NCI-H1436 treated with DMSO at 0.1 percent for 48 hours (cell line): ENCODE measurements at regions not wholly inside any gene's neighbourhood (a gene's known extent, or its start where the extent isn't known, plus 50 kb on each side); places are given as distances from the start of the nearest gene placed in this dataset.

Experiments
- DNase-seq: peaks from one replicate; lab custom pipeline; 2025; lab: John Stamatoyannopoulos, UW

GRCh38 chr5:20649966-20650365 lies 662.0 kb upstream of the CDH18 start:
- no peak for DNase-seq

DNA sequence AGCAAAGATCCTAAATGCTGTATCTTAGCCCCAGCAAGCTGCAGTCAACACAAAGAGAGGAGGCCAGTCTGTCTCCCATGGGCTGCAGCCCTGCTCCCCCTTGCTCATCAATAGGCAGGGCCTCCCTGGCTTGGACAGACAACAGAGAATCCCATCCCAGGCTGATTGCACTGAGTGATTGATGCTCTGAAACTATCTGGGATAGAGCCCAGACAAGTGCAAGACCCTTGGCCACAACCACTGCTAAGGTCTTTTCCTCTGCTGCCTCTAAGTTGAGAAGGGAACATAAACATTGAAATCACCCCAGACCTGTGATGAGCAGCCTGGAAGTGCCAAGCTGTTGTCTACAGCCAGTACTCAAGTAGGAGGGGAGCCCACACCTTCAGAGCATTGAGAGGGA lies 661.0 kb upstream of the CDH18 start:
- DNase-seq = no peak

DNA sequence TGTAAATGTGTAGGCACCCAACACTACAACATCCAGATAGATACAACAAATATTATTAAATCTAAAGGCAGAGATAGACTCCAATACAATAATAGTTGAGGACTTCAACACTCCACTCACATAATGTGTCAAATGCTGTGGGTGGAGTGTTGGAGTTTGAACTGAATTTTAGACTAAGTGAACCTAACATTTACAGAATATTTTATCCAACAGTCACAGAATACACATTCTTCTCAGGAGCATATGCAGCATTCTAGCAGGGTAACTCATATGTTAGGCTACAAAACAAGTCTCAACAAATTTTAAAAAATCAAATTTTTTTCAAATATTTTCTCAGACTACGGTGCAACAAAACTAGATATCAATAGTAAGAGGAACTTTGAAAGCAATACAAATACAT lies 648.7 kb upstream of the CDH18 start:
- DNase-seq = no peak

DNA sequence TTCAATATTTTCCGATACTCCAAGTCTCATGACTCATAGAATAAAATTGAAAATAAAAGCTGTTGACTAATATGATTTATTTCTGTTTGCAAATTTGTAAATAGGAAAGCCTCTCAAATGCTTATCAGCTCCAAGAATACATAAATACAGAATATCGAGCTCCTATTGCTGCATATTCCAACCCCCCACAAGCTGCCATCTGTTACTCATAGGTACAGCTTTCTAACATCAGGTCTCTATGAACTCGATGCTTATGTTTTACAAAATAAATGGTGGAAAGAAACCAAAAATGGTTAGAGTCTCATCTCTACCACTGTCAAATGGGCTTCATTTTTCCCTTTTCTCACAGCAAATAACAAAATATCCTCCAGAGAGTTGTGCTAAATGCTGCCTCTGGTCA lies 631.6 kb upstream of the CDH18 start:
- no peak for DNase-seq

GRCh38 chr5:20618340-20618739 lies 630.3 kb upstream of the CDH18 start:
- no peak for DNase-seq

DNA sequence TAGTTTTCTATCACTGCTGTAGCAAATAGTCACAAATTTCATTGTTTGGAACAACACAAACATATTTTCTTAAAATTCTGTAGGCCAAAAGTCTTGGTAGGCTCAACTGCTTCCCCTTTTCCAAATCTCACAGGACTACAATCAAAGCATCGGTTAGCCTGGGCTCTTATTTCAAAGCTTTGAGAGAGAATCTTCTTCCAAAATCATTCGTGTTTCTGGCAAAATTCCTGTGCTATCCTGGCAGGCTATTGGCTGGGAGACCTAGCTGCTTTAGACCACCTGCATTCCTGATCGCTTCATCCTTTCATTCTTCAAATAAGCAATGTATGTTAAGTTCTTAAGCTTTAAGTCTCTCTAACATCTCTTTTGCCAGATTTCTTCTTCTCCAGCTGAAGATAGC lies 629.8 kb upstream of the CDH18 start:
- no peak for DNase-seq

DNA sequence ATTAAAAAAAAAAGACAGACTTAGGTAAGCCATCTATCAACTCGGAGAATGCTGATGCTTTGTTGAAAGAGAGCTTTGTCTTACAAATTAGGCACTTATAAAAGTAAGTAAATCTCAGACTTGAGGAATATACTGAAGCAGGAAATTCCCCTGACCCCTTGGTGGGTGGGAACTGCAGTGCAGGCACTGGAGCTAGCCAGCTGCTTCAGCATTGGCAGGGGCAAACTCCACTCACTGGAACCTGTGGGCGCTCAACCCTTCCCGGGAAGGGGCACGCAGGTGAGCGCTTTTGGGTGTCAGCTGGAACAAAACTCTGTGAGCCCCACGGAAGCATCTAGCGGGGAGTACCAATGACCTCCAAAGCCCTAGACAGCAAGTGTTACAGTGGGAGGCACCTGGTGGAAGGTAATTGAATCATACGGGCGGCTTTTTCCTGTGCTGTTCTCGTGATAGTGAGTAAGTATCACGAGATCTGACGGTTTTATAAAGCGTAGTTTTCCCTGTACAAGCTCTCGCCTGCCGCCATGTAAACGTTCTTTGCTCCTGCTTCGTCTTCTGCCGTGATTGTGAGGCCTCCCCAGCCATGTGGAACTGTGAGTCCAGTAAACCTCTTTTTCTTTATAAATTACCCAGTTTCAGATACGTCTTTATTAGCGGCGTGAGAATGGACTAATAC lies 628.0 kb upstream of the CDH18 start:
- no peak for DNase-seq

DNA sequence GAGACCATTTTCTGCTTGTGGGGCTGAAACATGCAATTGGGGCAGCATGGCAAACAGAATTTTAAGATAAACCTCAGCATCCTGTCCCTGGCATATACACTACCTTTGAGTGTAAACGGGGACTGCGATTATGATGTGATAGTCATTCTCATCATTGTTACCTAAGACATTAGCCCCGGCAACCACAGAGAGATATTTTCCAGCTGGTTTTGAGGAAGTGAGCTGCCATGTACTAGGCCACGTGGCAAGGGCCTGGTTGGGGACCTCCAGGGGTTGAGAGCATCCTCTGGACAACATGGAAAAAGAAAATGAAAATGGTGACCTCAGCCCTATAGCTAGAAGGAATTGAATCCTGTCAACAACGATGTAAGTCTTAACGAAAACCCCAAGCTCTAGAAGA lies 623.6 kb upstream of the CDH18 start:
- DNase-seq = no peak

DNA sequence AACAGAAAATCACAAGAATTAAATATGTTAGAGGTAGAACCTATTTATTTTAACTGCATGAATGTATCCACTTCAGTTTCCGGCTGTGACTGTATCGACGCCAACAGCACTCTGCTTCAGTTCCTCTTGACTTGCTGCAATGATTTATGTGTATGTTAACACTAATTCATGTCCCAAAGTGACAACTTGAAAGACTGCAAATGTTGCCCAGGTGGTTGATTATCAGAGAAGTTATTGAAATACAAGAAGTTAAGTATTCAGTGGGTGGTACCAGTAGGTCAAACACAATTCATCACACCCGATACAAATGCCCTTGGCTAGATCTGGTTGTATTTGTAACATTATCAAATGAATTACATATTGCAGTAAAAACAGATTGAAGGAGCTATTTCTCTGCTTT lies 622.7 kb upstream of the CDH18 start:
- DNase-seq = no peak

DNA sequence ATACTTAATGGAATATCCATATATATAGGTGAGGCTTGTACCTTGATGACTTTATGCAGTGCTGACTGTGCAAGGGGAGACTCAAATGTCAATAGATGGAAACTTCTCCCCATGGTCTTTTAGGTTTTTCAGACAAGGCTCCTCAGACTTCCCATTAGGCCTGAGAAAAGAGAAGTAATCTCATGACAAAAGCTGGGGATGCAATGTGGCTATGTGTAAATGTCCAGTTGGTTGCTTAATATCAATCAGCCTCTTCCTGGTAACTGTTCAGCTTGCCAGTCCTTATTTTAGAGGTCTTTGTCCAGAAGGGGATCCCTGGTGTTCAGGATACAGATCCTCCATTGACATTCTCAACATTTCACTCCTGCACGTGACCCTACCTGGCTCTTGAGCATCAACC lies 621.1 kb upstream of the CDH18 start:
- DNase-seq = no peak

DNA sequence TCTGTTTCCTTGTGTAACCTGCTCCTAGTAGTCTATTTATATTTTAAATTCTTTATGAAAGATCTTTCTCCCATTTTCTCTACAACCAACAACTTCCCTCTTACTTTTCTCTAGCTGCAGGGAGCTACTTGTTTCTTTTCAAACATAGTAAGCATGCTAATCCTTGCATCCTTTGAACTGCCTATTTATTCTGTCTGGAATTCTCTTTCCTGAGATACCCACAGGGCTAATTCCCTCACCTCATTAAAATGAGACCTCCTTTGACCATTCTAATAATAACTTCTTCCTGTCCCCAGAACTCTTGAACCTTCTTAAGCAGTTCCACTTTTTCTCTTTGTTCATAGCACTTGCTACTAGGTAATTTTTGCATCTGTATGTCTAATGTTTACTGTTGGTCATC lies 620.6 kb upstream of the CDH18 start:
- DNase-seq = no peak

DNA sequence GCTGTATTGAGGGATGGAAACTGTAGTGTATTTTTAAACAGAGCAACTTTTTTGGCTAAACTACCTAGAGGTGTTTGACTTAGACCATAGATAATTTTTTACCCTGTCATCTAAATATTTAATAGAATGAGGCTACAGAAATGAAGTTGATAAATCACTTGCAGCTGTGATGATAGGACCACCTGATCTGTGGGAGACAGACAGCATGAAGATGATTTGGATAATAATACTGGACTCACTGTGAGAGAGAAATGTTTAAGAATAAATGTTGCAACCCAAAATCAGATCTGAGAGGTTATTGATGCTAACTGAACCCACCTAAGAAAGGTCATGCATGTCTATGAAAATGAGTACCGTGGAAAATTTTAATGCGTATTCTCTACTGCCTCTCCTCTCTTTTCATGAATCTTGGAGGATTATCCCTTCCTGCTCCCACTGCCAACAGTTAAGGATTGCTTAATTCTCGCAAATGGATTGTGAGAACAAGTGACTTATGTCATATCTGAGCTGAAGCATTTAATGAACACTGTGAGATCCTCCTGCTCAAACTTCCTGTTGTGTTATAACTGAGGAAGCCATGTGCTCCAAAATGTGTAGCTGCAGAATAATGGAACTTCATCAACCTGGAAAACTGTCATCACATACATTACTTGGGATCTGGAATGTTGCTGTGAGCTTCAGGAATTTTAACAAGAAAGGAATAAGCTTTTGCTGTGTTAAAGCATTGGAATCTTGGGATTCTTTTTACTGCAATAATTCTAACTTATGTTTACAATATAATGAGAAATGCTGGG lies 617.9 kb upstream of the CDH18 start:
- no peak for DNase-seq

DNA sequence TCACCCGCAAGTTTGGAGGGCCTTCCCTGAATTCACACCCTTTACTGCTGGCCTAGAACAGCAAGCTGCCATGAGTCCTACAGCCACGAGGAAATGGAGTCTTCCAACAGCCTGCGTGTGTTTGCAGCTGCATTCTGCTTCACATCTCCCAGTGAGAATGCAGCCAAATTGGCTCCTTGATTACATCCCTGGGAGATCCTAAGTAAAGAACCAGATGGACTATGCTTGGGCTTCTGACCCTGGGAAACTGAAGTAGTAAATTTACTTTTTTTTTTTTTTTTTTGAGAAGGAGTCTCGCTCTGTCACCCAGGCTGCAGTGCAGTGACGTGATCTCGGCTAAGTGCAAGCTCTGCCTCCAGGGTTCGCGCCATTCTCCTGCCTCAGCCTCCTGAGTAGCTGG lies 617.0 kb upstream of the CDH18 start:
- no peak for DNase-seq

DNA sequence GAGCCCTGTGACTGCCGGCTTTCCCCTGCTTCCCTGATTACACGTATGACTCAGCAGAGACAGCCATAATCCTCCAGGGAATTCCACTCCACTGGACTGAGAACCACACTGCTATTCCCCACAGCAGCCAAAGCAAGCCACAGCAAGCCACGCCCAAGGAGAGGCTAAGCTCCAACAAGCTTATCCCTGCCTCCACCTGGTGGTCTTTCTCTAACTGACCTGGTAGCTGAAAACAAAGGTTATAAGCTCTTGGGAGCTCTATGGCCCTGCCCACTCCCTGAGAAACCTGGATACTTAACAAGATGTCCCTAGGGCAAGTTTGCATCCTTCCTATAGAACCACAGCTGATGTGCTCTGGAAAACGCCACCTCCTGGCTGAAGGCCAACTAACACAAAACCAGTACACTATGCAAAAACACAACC lies 613.7 kb upstream of the CDH18 start:
- no peak for DNase-seq

DNA sequence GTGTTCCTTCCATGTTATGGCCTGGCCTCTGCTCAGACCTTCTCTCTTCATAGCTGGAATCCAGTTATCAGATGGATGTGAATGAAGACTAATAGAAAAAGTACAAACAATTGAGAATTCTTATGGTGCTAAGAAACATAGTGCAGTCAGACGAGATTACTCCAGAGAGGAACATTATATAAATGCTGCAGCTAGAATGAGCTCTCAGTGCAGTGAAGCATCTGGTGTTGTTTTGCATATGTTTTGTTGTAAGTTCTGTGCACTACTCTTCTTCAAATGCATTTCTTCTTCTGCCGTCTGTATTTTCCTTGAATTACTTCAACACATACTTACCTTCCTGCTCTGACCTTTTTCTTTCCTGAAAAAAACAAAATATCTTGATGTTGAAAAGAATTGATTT lies 602.4 kb upstream of the CDH18 start:
- no peak for DNase-seq

- no peak for DNase-seq
These were observed 587.6 kb upstream of the CDH18 start for GRCh38 chr5:20575571-20575970.

- DNase-seq = no peak
These were observed 586.6 kb upstream of the CDH18 start for GRCh38 chr5:20574576-20574975.

DNA sequence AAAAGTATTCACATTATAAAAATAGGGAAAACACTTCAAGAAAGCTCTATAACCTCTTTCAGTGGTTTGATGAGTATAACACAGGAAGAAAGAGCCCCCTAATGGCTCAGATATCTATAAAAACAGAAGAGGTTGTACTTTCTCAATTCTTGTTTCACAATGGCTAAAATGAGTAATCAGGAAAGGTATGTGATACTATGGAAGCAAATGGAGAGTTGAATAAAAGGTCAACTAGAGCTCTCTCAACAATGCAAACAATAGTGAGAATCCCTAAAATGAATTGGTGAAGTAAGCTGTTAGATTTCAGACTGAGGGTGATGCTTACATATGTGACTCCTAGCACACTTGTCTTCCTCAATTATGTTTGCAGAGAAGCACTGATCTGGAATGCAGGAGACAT lies 584.6 kb upstream of the CDH18 start:
- no peak for DNase-seq

DNA sequence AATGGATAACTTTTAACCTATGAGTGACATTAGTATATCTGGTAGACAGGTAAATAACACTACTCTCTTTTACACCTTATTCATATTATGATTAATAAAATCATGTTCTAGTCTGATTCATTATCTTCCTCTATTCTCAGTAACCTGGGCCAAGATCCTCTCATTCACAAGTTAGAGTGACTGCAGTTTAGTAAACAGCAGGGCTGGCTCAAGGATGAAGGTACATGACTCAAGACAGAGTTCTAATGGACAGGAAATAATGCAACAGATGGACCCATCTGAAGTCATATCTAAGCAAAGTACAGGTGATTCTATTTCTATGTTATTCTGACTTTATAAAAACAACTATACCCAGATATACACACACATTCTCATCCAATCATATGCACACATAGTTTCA lies 582.5 kb upstream of the CDH18 start:
- no peak for DNase-seq

GRCh38 chr5:20562544-20562943 lies 574.5 kb upstream of the CDH18 start:
- DNase-seq = no peak

- DNase-seq = no peak
These were observed 571.8 kb upstream of the CDH18 start for GRCh38 chr5:20559845-20560244.

DNA sequence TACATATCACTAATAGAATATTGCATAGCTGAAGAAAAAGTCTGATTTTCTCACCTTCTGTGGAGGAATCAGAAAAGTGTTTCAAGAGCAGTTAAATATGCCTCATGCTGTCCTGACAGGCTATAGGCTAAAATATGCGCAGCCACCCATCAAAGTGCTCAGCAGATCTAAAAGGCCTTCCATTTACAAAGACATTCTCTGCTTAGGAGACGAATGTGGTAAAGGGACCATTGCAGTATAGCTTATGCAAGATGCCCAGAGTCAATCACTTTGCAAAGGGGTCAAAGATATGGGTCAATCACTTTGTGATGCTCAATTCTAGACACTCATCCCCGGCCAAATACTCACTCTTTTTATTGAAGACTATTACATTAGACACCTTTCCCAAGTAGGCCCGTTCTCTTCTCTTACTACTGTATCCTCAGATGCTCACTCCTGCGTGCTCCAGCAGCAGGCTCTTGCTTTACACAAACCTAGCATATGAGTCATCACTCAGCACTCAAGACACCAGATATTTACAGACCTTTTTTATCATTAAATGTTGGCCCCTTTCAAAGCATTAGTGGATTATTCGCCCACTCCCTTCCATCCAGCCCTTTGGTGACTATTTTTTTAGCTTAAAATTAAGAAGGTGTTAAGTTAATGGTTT lies 568.2 kb upstream of the CDH18 start:
- no peak for DNase-seq

DNA sequence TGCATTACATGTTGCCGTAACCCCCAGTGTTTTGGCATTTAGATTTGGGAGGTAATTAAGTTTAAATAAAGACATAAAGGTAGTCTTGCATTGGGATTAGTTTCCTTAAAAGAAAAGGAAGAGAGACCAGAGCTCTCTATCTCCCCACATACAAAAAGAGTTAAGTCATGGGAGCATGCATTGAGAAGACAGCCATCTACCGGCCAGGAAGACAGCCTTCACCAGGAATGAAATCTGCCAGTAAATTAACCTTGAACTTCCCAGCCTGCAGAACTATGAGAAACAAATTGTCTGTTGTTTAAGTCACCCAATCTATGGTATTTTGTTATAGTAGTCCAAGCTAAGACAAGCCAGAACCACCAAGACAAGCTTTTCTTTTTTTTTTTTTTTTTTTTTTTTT lies 567.0 kb upstream of the CDH18 start:
- DNase-seq = no peak
